ENCODE measurements at regions not wholly inside any gene's neighbourhood (a gene's known extent, or its start where the extent isn't known, plus 50 kb on each side); places are given as distances from the start of the nearest gene placed in this dataset.

GRCh38 chr20:41669708-41670263 is 51.6 kb upstream of the CHD6 start:
- ChIA-PET RAD21 (ENCODE audit: low non-redundant PET in 1 of 2, low total read pairs in 2 of 2, uncharacterized antibody in 2 of 2, unreplicated experiment in 2 of 2) (no interaction called here), CTCF (no interaction called here), POLR2A (no interaction called here)
- Histone ChIP-seq H2AFZ (ENCODE audit: low read depth, low read length, poor library complexity, severe bottlenecking) (no peak overlapping the region), H3K79me2 (ENCODE audit: insufficient read depth, low read length) (no peaks in the 10 kb centered on the region), H3K4me2 (ENCODE audit: low read length) (no peak overlapping the region), H3K27me3 (ENCODE audit: insufficient read depth, low read length) (peaks cover 3% of the 10 kb centered on the region; the same call in 1 of the 2 replicates), H3K9me3 (ENCODE audit: control insufficient read depth in 1 of 2, insufficient read depth in 1 of 2, low read depth in 1 of 2, low read length in 2 of 2) (no peaks in the 10 kb centered on the region), H4K20me1 (ENCODE audit: insufficient read depth) (no peaks in the 10 kb centered on the region), H3K4me1 (ENCODE audit: control insufficient read depth in 1 of 2, insufficient read depth in 2 of 2, low read length in 2 of 2) (no peaks in the 10 kb centered on the region), H3K9me2 (ENCODE audit: insufficient read depth) (no peaks in the 10 kb centered on the region), H3K27ac (ENCODE audit: low read depth, low read length) (no peak overlapping the region), H3K9ac (ENCODE audit: low read length) (no peak overlapping the region), H3K36me3 (ENCODE audit: control insufficient read depth in 1 of 2, insufficient read depth in 2 of 2, low read length in 2 of 2) (no peaks in the 10 kb centered on the region), H3K4me3 (replicated peaks in 1 of 2; ENCODE audit: low read depth in 1 of 2, low read length in 2 of 2) (no peak overlapping the region)
- no TSS peak for BruUV-seq (replicated peaks)
- ATAC-seq (no peak; the same call in 1 of the 2 replicates), DNase-seq (ENCODE audit: low read depth, low spot score) (no peak)
- no peak for TF ChIP-seq JUND (IDR thresholded peaks at IDR 0.05)
- TF ChIP-seq SIN3A (IDR thresholded peaks at IDR 0.05; ENCODE audit: low read depth) = no peak
- no peak for TF ChIP-seq EZH2 (IDR thresholded peaks at IDR 0.05)
- no peak for TF ChIP-seq POLR2AphosphoS5 (IDR thresholded peaks at IDR 0.05; ENCODE audit: low read depth, low read length)
- intact Hi-C loops (cut with micrococcal nuclease) = no loop called here

- Histone ChIP-seq H2AFZ (ENCODE audit: low read depth, low read length, poor library complexity, severe bottlenecking) (no peak overlapping the region), H3K27me3 (ENCODE audit: insufficient read depth, low read length) (peaks cover 3% of the 10 kb centered on the region; the same call in 1 of the 2 replicates), H3K27ac (ENCODE audit: low read depth, low read length) (no peak overlapping the region), H3K4me2 (ENCODE audit: low read length) (no peak overlapping the region), H3K4me3 (replicated peaks in 1 of 2; ENCODE audit: low read depth in 1 of 2, low read length in 2 of 2) (no peak overlapping the region), H3K9ac (ENCODE audit: low read length) (no peak overlapping the region), H3K4me1 (ENCODE audit: control insufficient read depth in 1 of 2, insufficient read depth in 2 of 2, low read length in 2 of 2) (no peaks in the 10 kb centered on the region), H4K20me1 (ENCODE audit: insufficient read depth) (no peaks in the 10 kb centered on the region), H3K9me2 (ENCODE audit: insufficient read depth) (no peaks in the 10 kb centered on the region), H3K79me2 (ENCODE audit: insufficient read depth, low read length) (no peaks in the 10 kb centered on the region), H3K36me3 (ENCODE audit: control insufficient read depth in 1 of 2, insufficient read depth in 2 of 2, low read length in 2 of 2) (no peaks in the 10 kb centered on the region), H3K9me3 (ENCODE audit: control insufficient read depth in 1 of 2, insufficient read depth in 1 of 2, low read depth in 1 of 2, low read length in 2 of 2) (no peaks in the 10 kb centered on the region)
- BruUV-seq (replicated peaks) = no TSS peak
- no peak for ATAC-seq
- POLR2A ChIA-PET = no interaction called here
- no peak for DNase-seq (ENCODE audit: low read depth, low spot score)
- intact Hi-C loops (cut with micrococcal nuclease) = no loop called here
- RAD21 ChIA-PET (ENCODE audit: low non-redundant PET in 1 of 2, low total read pairs in 2 of 2, uncharacterized antibody in 2 of 2, unreplicated experiment in 2 of 2) = no interaction called here
- CTCF ChIA-PET = no interaction called here
- no peak for TF ChIP-seq POLR2A (IDR thresholded peaks at IDR 0.05; ENCODE audit: borderline replicate concordance, extremely low read depth, insufficient read depth, insufficient read length)
- no peak for TF ChIP-seq CEBPB (IDR thresholded peaks at IDR 0.05; ENCODE audit: low read depth)
- TF ChIP-seq EZH2 (IDR thresholded peaks at IDR 0.05) = no peak
- TF ChIP-seq MAX (IDR thresholded peaks at IDR 0.05) = no peak
- TF ChIP-seq CBX3 (IDR thresholded peaks at IDR 0.05; ENCODE audit: low read depth) = no peak
- TF ChIP-seq SP1 (IDR thresholded peaks at IDR 0.05; ENCODE audit: low read depth) = no peak
- TF ChIP-seq FOSL1 (IDR thresholded peaks at IDR 0.05; ENCODE audit: low read depth) = no peak
- TF ChIP-seq REST (IDR thresholded peaks at IDR 0.05; ENCODE audit: low read depth) = no peak
- TF ChIP-seq EGR1 (IDR thresholded peaks at IDR 0.05; ENCODE audit: low read depth) = no peak
- no peak for TF ChIP-seq ZFX (IDR thresholded peaks at IDR 0.05)
- no peak for TF ChIP-seq ELF1 (IDR thresholded peaks at IDR 0.05; ENCODE audit: borderline replicate concordance, low read depth)
Observed at GRCh38 chr20:41668057-41668749, 50.0 kb upstream of the CHD6 start.
